HG03060 (cell line): ENCODE measurements at regions not wholly inside any gene's neighbourhood (a gene's known extent, or its start where the extent isn't known, plus 50 kb on each side); places are given as distances from the start of the nearest gene placed in this dataset.

Source experiments
- ATAC-seq: cut with Tn5 transposase; IDR thresholded peaks from one replicate; pipeline ENCODE4 v1.9.1; 2021; ENCODE audit warnings: low read depth, moderate number of reproducible peaks; ENCODE audit not compliant: unreplicated experiment

DNA sequence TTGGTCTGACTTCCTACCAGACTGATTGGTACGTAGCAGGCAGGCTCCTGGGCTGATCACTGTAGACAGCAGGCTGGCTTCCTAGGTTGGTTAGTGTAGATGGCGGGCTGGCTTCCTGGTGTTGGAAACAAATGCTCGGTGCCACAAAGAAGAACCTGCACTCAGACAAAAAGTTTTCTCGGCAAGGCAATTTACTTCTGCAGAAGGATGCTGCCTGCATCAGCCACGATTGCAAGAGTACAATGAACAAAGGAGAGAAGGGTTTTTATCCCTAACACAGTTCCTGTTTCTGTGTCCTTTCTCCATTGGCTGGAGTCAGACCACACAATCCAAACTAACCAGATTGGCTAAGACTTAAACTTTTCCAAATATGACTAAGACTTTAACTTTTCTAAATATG, 123.6 kb upstream of the PPP2R2D start:
- no peak for ATAC-seq

GRCh38 chr10:131777921-131778320, 122.9 kb upstream of the PPP2R2D start:
- no peak for ATAC-seq

GRCh38 chr10:131778385-131778784, 122.4 kb upstream of the PPP2R2D start:
- no peak for ATAC-seq

DNA sequence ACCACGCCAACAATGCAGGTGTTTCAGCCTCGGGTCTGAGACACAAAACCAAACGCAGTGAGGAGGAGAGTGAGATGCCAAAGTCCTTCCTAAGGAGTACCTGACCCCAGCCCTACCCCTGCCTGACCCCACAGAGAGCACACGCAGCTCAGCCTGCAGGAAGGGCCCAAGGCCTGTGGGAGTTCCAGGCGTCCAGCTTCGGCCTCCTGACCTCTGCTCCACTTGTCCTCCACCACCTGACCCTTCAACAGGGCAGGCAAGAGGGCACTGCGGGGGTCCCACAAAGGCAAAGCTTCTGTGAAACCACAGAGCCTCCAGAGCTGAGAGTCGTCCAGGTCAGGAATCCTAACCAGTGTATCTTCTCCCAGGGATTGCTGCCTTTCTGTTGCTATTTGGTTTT, 122.0 kb upstream of the PPP2R2D start:
- no peak for ATAC-seq

DNA sequence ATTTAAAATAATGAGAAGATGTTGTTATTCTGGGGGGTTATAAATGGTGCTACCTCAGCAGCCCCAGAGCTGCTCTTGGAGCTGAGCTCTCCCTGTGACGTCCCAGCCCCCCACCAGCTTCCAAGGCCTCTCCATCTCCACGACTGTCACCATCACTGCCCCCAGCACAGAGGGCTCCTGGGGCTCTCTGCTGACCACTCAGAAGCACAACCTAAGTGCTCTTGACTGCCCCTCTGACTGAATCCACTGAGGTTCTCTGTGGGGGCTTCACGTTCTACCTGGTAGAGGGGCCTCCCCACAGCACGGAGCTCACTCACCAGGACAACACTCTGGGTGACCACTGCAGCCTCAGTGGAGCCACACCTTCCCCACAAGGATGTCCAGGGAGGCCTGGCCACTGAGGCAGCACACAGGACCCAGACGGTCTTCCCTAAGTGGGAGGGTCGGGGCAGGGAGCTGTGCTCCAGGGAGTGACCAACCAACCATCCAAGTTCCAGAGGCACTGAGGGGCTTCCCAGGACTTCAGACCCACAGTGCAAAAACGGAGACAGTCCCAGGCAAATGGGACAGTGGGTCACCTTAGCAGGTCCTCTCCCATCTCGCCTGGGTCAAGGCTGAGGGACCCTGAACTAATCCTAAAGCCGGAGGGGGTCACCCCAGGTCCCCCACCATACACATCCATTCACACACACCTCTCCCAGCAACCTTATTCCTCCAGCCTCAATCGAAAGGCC, 121.0 kb upstream of the PPP2R2D start:
- ATAC-seq = no peak

GRCh38 chr10:131781076-131781475, 119.7 kb upstream of the PPP2R2D start:
- no peak for ATAC-seq

DNA sequence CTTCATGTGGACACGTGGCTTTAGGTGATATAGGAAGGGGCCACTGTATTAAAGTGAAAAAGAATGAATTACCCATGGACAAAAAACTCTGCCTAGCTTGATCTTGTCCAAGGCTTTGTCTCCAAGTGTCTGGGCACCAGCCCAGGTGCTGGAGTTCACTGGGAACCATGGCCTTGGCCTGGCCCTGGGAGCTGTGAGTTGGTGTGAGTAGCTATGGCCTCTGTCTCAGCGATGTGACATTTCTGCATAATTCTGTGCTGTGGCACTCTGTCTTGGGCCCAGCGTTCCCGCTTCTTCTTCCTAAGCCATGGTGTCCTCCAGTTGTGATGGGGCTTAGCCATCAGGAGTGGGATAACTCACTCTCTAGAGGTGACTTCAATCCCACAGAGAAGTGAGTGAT, 119.0 kb upstream of the PPP2R2D start:
- ATAC-seq = no peak

DNA sequence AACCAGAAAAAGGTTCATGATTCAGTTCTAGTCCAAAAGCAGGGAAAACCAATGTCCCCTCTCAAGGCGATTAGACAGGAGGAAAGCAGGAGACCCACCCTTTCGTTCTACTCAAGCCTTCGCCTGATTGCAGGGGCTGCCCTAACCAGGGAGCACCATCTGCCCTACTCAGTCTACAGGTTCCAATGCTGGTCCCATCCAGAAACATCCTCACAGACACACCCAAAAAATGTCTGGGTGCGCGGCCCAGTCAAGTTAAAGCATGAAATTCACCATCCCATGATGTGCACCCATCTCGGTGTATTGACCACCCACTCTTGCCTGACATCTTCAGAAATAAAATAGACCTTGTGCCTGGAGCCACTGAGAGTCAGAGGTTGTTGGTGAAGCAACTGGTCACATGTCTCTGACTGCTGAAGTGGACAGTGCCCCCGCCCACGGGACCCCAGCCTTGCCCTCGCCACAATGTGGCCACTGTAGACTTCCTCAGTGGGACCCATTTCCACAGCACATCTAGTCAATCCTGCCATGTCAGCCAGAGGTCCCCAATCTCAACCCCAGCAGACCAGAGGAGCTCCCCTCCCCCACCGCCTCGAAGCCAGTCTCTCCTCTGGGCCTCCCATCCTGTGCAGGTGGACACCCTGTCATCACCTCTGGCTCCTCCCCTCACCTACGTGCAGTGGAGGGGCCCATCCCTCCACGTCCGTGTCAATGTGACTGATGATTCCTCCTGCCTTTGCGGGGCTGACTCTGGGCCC, 116.3 kb upstream of the PPP2R2D start:
- ATAC-seq = no peak

- no peak for ATAC-seq
Observed at GRCh38 chr10:131785121-131785460, 115.7 kb upstream of the PPP2R2D start.

- ATAC-seq = no peak
Observed at GRCh38 chr10:131786756-131787605, 113.8 kb upstream of the PPP2R2D start.

DNA sequence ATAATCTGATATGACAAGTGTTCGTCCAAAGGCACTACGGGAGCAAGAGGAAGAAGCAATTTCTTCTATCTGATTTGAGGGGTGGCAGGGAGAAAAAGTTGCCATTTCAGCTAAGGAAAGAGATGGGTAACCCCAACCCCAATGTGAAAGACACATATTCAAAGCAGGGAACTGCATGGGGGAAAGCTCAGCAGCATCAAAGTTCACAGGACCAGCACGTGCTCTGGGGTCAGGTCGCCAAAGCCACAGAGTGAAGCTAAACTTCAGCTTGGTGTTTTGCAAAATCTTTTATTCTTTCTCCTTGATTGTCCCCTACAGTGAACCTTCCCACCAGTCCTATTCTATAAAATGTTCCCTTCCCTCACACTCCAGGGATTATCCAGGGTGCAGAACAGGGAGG, 112.8 kb upstream of the PPP2R2D start:
- no peak for ATAC-seq

DNA sequence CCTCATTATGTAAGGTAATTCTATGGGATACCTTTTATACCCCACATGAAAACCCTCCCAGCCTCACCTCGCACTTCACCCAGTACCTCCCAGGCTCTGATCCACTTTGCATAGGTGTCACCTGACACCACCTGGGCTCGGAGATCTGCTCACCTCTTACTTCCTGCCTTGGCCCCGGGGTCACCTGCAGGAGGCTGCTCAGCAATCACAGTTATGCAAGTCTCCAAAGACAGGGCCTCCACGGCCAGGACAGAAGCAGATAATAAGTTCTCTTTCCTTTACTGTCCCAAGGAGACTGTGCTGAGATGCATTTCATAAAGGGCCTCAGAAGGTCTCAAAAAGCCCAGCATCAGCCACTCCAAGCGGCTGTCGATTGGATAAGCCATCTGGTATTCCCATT, 112.4 kb upstream of the PPP2R2D start:
- ATAC-seq = no peak

GRCh38 chr10:131789516-131789915, 111.3 kb upstream of the PPP2R2D start:
- ATAC-seq = no peak

DNA sequence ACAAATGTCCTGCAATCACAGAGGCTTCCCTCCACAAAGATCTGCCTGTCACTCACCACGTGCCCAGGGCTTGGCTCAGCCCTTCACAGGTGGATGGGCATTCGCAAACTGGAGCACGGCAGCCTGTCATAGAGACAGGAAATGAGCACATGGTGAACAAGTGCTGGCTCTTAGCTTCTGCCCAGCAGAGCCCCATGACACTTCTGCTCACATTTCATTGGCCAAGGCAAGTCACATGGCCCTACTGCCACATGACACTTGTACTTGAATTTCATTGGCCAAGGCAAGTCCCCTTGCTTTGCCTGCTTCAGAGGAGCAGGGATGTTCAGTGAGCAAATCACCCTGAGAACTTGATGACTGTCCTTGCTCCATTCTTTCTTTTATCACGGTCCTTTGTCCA, 110.8 kb upstream of the PPP2R2D start:
- no peak for ATAC-seq

GRCh38 chr10:131792011-131792651, 108.7 kb upstream of the PPP2R2D start:
- no peak for ATAC-seq

DNA sequence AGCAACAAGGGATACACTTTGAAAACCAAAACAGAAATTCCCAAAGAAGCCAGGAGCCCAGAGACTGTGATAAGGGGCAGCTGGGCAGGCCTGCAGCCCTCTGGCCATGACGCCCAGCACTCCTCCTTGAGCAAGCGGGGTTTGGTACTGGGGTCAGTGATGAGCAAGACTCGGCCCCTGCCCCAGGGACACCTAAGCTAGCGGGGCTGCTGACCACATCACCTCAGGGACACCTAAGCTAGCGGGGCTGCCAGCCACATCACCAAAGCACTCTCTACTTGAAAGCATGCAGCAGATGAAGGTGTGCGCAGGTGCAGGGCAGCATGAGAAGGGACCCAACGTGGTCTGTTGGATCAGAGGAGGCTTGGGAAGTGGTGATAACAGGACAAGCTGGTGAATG, 108.0 kb upstream of the PPP2R2D start:
- ATAC-seq = no peak

- no peak for ATAC-seq
Observed at GRCh38 chr10:131795761-131796160, 105.0 kb upstream of the PPP2R2D start.

DNA sequence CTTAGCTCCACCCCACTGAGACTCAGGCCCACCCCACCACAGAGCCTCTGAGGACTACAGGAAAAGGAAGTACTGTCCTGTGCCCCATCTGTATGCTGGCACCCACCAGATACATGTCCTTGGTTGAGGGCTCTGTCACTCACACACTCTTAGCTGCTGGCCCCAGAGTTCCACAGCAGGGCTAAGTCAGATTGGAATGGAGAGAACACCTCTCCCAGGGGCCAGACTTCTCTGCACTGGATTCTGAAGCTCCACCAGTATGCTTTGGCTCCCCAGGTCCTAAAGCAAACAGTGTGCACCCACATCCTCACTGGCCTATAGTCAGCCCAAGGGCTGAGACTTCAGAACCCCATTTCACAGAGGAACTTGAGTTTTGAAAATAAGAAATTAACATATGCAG, 103.2 kb upstream of the PPP2R2D start:
- no peak for ATAC-seq

- ATAC-seq = no peak
Observed at GRCh38 chr10:131799429-131799828, 101.4 kb upstream of the PPP2R2D start.

DNA sequence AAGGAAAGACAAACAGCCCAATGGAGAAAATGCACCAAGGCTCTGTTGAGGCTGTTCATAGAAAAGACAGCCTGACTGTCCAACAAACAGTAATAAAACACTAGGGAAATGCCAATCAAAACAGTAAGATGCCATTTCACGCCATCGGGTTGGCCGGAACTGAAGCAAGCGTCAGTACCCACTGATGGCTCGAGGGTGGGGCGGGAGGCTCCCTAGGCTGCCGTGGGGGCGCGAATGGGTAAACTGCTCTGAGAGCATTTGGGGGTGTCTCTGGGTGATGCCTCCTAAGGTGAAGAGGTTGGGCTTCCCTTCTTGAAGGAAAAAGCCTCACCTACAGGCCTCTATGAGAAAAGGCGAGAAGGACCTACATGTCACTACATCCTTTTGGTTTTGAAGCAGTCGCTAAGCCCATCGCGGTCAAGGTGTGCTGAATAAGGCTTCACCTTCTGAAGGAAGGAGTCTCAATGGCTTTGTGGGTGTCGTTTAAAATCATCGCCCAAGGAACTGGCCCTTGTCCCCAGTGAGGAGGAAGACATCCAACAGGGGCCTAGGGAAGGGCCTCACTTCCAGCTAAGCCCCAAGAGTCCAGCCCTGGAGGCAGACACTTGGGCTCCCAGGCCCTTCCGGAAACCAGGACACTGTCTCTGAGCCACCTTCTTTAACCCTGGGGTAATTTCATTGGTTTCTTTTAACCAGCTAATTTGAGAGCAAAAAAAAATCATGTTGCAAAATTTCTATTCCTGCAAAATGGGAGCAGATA, 98.5 kb upstream of the PPP2R2D start:
- ATAC-seq = no peak
